ENCODE measurements at regions not wholly inside any gene's neighbourhood (a gene's known extent, or its start where the extent isn't known, plus 50 kb on each side); places are given as distances from the start of the nearest gene placed in this dataset.

DNA sequence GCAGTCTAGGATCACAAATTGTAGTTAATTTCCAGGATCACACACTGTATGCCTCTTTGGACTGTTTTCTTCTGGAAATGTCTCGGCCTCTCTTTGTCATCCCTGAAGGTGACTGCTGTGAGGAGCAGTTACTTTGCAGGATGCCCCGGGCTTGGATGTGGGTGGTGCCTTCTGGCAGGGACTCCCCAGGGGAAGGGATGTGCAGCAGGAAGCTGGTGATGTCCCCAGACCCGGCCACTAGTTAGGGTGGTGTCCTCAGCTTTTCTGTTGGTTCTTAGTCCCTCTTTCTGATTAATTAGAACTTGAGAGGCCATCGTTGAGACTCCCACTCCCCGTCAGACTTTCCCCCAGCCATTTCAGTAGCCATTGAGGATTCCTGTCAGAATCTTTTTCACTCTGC, 286.6 kb upstream of the HDAC4 start:
- TF ChIP-seq GATA2 (IDR thresholded peaks at IDR 0.05; ENCODE audit: low read depth, low read length) (no peak), GATA3 (IDR thresholded peaks at IDR 0.05; ENCODE audit: low read depth, low read length) (no peak)

Measured in SH-SY5Y (cell line).